Stimulated activated CD4-positive, alpha-beta T cell treated with anti-CD3 and anti-CD28 coated beads, Interleukin-15, amount 100 ng/mL, for 24 hours (primary cell): ENCODE measurements at regions not wholly inside any gene's neighbourhood (a gene's known extent, or its start where the extent isn't known, plus 50 kb on each side); places are given as distances from the start of the nearest gene placed in this dataset.

Source experiments
- DNase-seq: peaks from one replicate; pipeline ENCODE4 v3.0.0-alpha.2; 2020

- DNase-seq: no peak
These were observed 1920.3 kb upstream of the WWC1 start for GRCh38 chr5:166370928-166371690.

- no peak for DNase-seq
These were observed 1917.6 kb upstream of the WWC1 start for GRCh38 chr5:166373817-166374216.

GRCh38 chr5:166377756-166378155 lies 1913.7 kb upstream of the WWC1 start:
- no peak for DNase-seq

- no peak for DNase-seq
These were observed 1911.9 kb upstream of the WWC1 start for GRCh38 chr5:166379517-166379916.

GRCh38 chr5:166382031-166382430 lies 1909.4 kb upstream of the WWC1 start:
- DNase-seq: no peak

- no peak for DNase-seq
These were observed 1893.3 kb upstream of the WWC1 start for GRCh38 chr5:166398131-166398530.

GRCh38 chr5:166399781-166400180 lies 1891.7 kb upstream of the WWC1 start:
- DNase-seq: no peak

GRCh38 chr5:166401391-166401790 lies 1890.1 kb upstream of the WWC1 start:
- DNase-seq: no peak

- DNase-seq: no peak
These were observed 1879.3 kb upstream of the WWC1 start for GRCh38 chr5:166412191-166412590.

GRCh38 chr5:166427211-166427610 lies 1864.2 kb upstream of the WWC1 start:
- no peak for DNase-seq

GRCh38 chr5:166428264-166428803 lies 1863.1 kb upstream of the WWC1 start:
- no peak for DNase-seq

- DNase-seq: no peak
These were observed 1860.7 kb upstream of the WWC1 start for GRCh38 chr5:166430491-166431319.

GRCh38 chr5:166431456-166431855 lies 1860.0 kb upstream of the WWC1 start:
- DNase-seq: no peak

- no peak for DNase-seq
These were observed 1857.8 kb upstream of the WWC1 start for GRCh38 chr5:166433679-166434078.

GRCh38 chr5:166436872-166437271 lies 1854.6 kb upstream of the WWC1 start:
- no peak for DNase-seq

GRCh38 chr5:166486348-166486747 lies 1805.1 kb upstream of the WWC1 start:
- no peak for DNase-seq

GRCh38 chr5:166488560-166488959 lies 1802.9 kb upstream of the WWC1 start:
- DNase-seq: no peak

- no peak for DNase-seq
These were observed 1798.4 kb upstream of the WWC1 start for GRCh38 chr5:166493040-166493439.

- DNase-seq: no peak
These were observed 1797.8 kb upstream of the WWC1 start for GRCh38 chr5:166493612-166494011.

GRCh38 chr5:166497496-166498104 lies 1793.8 kb upstream of the WWC1 start:
- DNase-seq: no peak

GRCh38 chr5:166499447-166500240 lies 1791.8 kb upstream of the WWC1 start:
- DNase-seq: no peak

GRCh38 chr5:166503506-166503905 lies 1787.9 kb upstream of the WWC1 start:
- DNase-seq: no peak

GRCh38 chr5:166505067-166505466 lies 1786.4 kb upstream of the WWC1 start:
- DNase-seq: no peak
